GM12878 (cell line): ENCODE measurements at regions not wholly inside any gene's neighbourhood (a gene's known extent, or its start where the extent isn't known, plus 50 kb on each side); places are given as distances from the start of the nearest gene placed in this dataset.

Experiments used
- BHLHE40 ChIP-seq, 2 experiments: fragments of 450-650 bp in 1 of 2; IDR thresholded peaks; 2 replicates each; pipeline ENCODE4 v1.6.1; 2011 to 2017; ENCODE audit warnings: low read depth in 2 of 2, borderline replicate concordance in 1 of 2, improper control_type of control experiment in 1 of 2, low read length in 1 of 2, mild to moderate bottlenecking in 1 of 2
- CREM ChIP-seq: IDR thresholded peaks from 2 replicates; pipeline ENCODE4 v1.6.1; 2014; ENCODE audit warnings: antibody characterized with exemption, low read depth
- NR2C2 ChIP-seq: IDR thresholded peaks from 2 replicates; pipeline ENCODE4 v1.6.1; 2011; ENCODE audit warnings: borderline replicate concordance, low read depth; ENCODE audit not compliant: control insufficient read depth, insufficient read length
- TF ChIP-seq, protein P1 (sequence below): IDR thresholded peaks from 2 replicates; pipeline ENCODE4 v1.6.1; 2012; ENCODE audit warnings: mild to moderate bottlenecking, low read depth, low read length
- TF ChIP-seq, protein P2 (sequence below), 3 experiments: IDR thresholded peaks in 2 of 3; conservative IDR thresholded peaks in 1 of 3; 2 replicates each; pipeline ENCODE4 v1.5.1; 2011; ENCODE audit warnings: low read depth in 3 of 3, low read length in 3 of 3, mild to moderate bottlenecking in 3 of 3, control low read depth in 2 of 3, moderate library complexity in 2 of 3, inconsistent platforms in 1 of 3, mixed read lengths in 1 of 3; ENCODE audit not compliant: control insufficient read depth in 2 of 3, insufficient read depth in 1 of 3; ENCODE audit errors: extremely low read depth in 1 of 3

DNA sequence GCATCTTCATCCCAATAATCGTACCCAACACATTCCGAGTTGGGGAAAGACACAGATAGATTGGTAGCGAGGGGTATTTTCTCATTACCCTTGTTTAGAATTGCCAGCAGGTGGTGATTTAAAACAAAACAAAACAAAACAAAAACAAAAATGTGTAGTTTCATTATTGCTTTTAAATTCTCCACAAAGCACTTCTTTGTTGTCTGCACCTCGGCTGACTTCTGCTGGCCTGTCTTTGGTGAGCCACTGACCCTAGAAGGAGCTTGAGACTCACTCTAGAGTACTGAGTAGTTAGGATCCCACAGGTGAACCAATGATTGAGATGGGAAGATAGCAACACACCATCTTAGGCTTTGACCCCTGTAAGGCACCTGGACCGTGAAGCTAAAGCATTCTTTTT, 105.4 kb upstream of the BET1 start:
- no peak for TF ChIP-seq BHLHE40 (IDR thresholded peaks at IDR 0.05; ENCODE audit: borderline replicate concordance in 1 of 2, low read depth in 2 of 2, low read length in 1 of 2)
- TF ChIP-seq, protein P1, sequence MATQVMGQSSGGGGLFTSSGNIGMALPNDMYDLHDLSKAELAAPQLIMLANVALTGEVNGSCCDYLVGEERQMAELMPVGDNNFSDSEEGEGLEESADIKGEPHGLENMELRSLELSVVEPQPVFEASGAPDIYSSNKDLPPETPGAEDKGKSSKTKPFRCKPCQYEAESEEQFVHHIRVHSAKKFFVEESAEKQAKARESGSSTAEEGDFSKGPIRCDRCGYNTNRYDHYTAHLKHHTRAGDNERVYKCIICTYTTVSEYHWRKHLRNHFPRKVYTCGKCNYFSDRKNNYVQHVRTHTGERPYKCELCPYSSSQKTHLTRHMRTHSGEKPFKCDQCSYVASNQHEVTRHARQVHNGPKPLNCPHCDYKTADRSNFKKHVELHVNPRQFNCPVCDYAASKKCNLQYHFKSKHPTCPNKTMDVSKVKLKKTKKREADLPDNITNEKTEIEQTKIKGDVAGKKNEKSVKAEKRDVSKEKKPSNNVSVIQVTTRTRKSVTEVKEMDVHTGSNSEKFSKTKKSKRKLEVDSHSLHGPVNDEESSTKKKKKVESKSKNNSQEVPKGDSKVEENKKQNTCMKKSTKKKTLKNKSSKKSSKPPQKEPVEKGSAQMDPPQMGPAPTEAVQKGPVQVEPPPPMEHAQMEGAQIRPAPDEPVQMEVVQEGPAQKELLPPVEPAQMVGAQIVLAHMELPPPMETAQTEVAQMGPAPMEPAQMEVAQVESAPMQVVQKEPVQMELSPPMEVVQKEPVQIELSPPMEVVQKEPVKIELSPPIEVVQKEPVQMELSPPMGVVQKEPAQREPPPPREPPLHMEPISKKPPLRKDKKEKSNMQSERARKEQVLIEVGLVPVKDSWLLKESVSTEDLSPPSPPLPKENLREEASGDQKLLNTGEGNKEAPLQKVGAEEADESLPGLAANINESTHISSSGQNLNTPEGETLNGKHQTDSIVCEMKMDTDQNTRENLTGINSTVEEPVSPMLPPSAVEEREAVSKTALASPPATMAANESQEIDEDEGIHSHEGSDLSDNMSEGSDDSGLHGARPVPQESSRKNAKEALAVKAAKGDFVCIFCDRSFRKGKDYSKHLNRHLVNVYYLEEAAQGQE = no peak
- no peak for TF ChIP-seq NR2C2
- no peak for TF ChIP-seq CREM
- TF ChIP-seq, protein P2, sequence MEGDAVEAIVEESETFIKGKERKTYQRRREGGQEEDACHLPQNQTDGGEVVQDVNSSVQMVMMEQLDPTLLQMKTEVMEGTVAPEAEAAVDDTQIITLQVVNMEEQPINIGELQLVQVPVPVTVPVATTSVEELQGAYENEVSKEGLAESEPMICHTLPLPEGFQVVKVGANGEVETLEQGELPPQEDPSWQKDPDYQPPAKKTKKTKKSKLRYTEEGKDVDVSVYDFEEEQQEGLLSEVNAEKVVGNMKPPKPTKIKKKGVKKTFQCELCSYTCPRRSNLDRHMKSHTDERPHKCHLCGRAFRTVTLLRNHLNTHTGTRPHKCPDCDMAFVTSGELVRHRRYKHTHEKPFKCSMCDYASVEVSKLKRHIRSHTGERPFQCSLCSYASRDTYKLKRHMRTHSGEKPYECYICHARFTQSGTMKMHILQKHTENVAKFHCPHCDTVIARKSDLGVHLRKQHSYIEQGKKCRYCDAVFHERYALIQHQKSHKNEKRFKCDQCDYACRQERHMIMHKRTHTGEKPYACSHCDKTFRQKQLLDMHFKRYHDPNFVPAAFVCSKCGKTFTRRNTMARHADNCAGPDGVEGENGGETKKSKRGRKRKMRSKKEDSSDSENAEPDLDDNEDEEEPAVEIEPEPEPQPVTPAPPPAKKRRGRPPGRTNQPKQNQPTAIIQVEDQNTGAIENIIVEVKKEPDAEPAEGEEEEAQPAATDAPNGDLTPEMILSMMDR (IDR thresholded peaks at IDR 0.05 in 2 of 3, conservative IDR thresholded peaks at IDR 0.05 in 1 of 3; ENCODE audit: control insufficient read depth in 2 of 3, extremely low read depth in 1 of 3, insufficient read depth in 1 of 3, low read depth in 3 of 3, low read length in 3 of 3) = no peak; a peak in 1 of 6 replicates
